Astrocyte of the cerebellum (primary cell): ENCODE measurements at regions not wholly inside any gene's neighbourhood (a gene's known extent, or its start where the extent isn't known, plus 50 kb on each side); places are given as distances from the start of the nearest gene placed in this dataset.

Experiments
- DNase-seq: peaks from one replicate; pipeline ENCODE4 v3.0.0-alpha.2; 2011; ENCODE audit warnings: low read depth
- H3K4me3 ChIP-seq: 2 replicates; pipeline ENCODE4 v1.5.1; 2011; ENCODE audit warnings: mild to moderate bottlenecking, low read depth, low read length, moderate library complexity
- CTCF ChIP-seq: IDR thresholded peaks from 2 replicates; pipeline ENCODE4 v1.5.1; 2012; ENCODE audit warnings: low read length, low read depth, moderate library complexity, mild to moderate bottlenecking; ENCODE audit errors: missing control alignments
- in situ Hi-C: cut with HindIII; loops from 2 replicates; pipeline ENCODE4 v1.10.0; 2017; ENCODE audit warnings: low sequenced_read_pairs

GRCh38 chr18:30254331-30254730 is 788.2 kb downstream of the DSC3 start:
- DNase-seq, result no peak
- no peak overlapping the region for H3K4me3 ChIP-seq
- in situ Hi-C loops, result no loop called here
- TF ChIP-seq CTCF, result no peak

DNA sequence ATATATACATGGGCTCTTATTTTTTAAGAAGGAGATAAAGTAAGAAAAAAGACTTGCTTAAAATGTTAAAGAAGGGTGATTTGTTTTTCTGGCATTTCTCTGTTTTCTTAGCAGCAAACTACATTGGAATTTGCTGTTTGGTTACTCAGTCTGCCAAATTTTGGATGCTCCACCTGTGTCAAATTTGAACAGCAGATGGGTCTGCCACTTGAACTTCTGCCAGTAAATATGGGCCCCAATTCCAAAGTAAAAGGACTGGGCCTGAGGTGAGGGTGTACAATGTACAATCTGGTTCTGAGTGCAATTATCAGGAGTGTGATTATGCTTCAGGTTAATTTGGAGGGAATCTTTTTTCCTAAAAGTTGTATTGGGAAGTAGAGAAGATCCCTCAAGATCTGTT is 794.5 kb downstream of the DSC3 start:
- in situ Hi-C loops, result no loop called here
- H3K4me3 ChIP-seq, result no peak overlapping the region
- no peak for TF ChIP-seq CTCF
- DNase-seq, result no peak

DNA sequence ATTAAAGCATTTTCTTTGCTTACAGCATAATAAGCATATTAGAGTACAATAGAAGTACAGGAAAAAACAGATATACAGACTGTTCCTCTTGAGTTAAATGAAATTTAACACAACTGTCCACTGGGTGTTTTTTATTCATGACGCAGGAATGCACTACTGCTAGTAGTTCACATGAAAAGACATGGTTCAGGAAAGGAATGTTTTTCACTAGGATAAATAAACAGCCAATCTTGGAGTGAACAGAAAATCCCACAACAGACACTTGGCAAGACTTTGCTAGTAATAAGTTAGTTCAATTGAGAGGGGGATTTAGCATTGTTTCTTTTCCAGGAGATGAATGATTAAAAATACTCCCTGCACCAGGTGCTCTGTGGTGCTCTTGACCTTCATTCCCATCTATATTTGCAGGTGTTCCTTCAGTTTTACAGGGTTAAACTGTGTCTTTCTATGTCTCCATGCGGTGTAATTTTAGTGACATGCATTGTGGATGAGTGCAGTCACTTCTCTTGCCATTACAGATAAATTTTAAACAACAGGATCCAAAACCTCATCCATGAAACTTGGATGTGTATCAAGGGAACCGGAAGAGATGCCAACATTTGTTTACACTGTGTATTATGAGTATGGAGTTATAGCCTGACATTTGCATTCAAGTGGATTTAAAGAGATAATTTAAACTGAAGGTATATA is 796.6 kb downstream of the DSC3 start:
- DNase-seq, result peak; percentile 33
- no peak overlapping the region for H3K4me3 ChIP-seq
- in situ Hi-C loops, result no loop called here
- TF ChIP-seq CTCF, result no peak

DNA sequence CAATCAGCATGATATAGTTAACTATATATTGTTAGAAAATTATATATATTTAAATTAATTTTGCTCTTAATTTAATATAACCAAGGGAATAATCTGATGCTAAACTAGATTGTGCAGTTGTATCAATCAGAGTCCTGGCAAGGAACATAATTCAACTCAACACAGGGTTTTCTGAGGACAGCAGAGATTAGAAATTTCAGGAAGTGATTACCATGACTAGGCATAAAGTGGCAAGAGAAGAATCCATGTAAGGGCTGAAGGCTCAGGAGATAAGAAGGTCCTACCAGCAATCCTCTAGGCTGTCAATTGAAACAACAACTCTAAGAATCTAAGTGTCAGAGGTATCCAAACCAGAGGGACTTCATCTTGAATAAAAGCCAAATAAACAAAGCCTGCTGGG is 807.8 kb downstream of the DSC3 start:
- no peak for TF ChIP-seq CTCF
- H3K4me3 ChIP-seq, result no peak overlapping the region
- no peak for DNase-seq
- in situ Hi-C loops, result no loop called here

- in situ Hi-C loops, result no loop called here
- no peak overlapping the region for H3K4me3 ChIP-seq
- DNase-seq, result no peak
- no peak for TF ChIP-seq CTCF
Measured at GRCh38 chr18:30211112-30211511, 831.4 kb downstream of the DSC3 start.

DNA sequence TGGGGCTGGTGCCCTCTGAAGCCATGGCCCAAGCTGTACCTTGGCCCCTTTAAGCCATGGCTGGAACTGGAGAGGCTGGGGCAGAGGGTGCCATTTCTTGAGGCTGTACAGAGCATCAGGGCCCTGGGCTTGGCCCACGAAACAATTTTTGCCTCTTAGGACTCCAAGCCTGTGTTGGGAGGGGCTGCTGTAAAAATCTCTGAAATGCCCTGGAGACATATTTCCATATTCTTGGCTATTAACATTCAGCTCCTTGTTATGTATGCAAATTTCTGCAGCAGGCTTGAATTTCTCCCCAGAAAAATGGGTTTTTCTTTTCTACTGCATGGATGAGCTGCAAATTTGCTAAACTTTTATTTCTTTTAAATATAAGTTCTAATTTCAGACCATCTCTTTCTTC is 834.0 kb downstream of the DSC3 start:
- TF ChIP-seq CTCF, result no peak
- in situ Hi-C loops, result no loop called here
- no peak overlapping the region for H3K4me3 ChIP-seq
- DNase-seq, result no peak
